ENCODE measurements at regions not wholly inside any gene's neighbourhood (a gene's known extent, or its start where the extent isn't known, plus 50 kb on each side); places are given as distances from the start of the nearest gene placed in this dataset.

DNA sequence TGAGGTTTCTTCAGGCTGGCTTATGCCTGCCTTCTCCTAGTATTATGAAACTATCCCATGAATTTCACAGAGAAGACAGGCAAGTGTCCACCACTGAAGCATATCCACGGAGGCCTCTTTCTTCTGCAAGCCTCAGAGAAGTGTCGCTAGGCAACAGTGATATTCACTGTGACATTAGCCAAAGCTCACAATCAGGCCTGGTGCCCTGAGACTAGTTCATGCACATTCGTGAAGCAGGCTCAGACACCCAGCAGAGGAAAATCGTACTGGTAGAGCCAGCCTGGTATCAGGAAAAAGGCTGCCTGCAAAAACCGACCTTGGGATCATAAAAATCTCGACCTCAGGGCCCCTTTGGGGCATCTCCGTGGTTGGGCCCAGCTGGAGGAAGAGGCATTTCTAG lies 573.1 kb upstream of the TSPY4 start:
- no peaks in the 10 kb centered on the region for H3K9me3 ChIP-seq
- DNase-seq (no peak), ATAC-seq (no peak)
- no peak overlapping the region for H3K27ac ChIP-seq
- intact Hi-C loops (cut with DNase I), result no loop called here
- no peaks in the 10 kb centered on the region for H3K36me3 ChIP-seq
- no peak overlapping the region for H3K4me3 ChIP-seq
- H3K4me1 ChIP-seq, result no peaks in the 10 kb centered on the region
- no peak for TF ChIP-seq CTCF (IDR thresholded peaks at IDR 0.05)
- H3K27me3 ChIP-seq (ENCODE audit: low read depth), result no peaks in the 10 kb centered on the region

DNA sequence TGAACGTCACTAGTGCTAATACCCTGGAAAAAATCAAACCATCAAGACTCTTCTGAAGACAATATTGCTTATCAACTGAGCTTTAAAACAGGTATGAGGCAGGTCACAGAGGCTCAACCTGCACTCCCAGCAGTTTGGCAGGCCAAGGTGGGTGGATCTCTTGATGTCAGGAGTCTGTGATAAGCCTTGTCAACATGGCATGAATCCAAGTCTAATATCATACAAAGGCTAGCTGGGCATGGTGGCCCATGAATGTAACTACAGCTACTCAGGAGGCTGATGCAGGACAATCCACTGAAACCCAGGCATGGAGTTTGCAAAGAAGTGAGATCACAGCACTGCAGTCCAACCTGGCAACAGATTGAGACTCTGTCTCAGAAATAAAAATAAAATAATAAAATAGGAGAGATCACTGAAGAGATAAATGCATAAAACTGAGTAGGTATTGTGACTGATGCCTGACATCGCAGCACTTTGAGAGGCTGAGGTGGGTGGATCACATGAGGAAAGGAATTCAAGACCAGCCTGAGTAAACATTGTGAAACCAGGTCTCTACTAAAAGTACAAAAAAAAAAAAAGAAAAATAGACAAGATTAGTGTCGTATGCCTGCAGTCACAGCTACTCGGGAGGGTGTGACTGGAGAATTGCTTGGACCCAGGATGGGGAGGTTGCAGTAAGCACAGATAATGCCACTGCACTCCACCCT lies 555.9 kb upstream of the TSPY4 start:
- no peaks in the 10 kb centered on the region for H3K4me1 ChIP-seq
- intact Hi-C loops (cut with DNase I), result no loop called here
- ATAC-seq (no peak), DNase-seq (no peak)
- H3K36me3 ChIP-seq, result no peaks in the 10 kb centered on the region
- no peaks in the 10 kb centered on the region for H3K27me3 ChIP-seq (ENCODE audit: low read depth)
- no peak overlapping the region for H3K4me3 ChIP-seq
- no peaks in the 10 kb centered on the region for H3K9me3 ChIP-seq
- no peak for TF ChIP-seq CTCF (IDR thresholded peaks at IDR 0.05)
- H3K27ac ChIP-seq, result no peak overlapping the region

GRCh38 chrY:8794561-8794960 lies 542.7 kb upstream of the TSPY4 start:
- intact Hi-C loops (cut with DNase I), result no loop called here
- no peak for TF ChIP-seq CTCF (IDR thresholded peaks at IDR 0.05)

DNA sequence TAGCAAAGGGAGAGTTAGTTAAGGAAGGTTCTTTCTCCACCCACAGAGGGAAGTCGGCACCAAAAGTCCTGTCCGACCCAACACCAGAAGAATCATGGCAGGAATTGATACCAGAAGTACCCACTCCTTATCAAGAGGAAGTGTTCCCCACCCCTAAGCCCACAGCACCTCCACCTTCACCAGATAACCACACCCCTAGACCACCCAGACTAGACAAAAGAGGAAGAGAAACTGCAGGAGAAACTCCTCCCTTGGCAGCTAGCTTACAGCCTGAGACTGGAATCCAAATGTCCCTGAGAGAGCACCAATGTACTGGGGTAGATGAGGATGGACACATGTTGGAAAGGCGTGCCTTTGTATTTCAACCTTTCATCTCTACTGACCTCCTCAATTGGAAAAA lies 532.9 kb upstream of the TSPY4 start:
- Histone ChIP-seq H3K4me1 (no peaks in the 10 kb centered on the region), H3K4me3 (no peak overlapping the region), H3K36me3 (no peaks in the 10 kb centered on the region), H3K27me3 (ENCODE audit: low read depth) (no peaks in the 10 kb centered on the region), H3K9me3 (no peaks in the 10 kb centered on the region), H3K27ac (no peak overlapping the region)
- no peak for DNase-seq
- TF ChIP-seq CTCF (IDR thresholded peaks at IDR 0.05), result no peak
- intact Hi-C loops (cut with DNase I), result no loop called here
- no peak for ATAC-seq

More at GRCh38 chrY:8794561-8794960, 542.7 kb upstream of the TSPY4 start:
- H3K4me1 ChIP-seq, result no peaks in the 10 kb centered on the region
- no peak overlapping the region for H3K27ac ChIP-seq
- no peaks in the 10 kb centered on the region for H3K27me3 ChIP-seq (ENCODE audit: low read depth)
- no peak for DNase-seq
- H3K9me3 ChIP-seq, result no peaks in the 10 kb centered on the region
- no peaks in the 10 kb centered on the region for H3K36me3 ChIP-seq
- ATAC-seq, result no peak
- H3K4me3 ChIP-seq, result no peak overlapping the region

GRCh38 chrY:8807648-8808408 lies 529.4 kb upstream of the TSPY4 start:
- TF ChIP-seq CTCF (IDR thresholded peaks at IDR 0.05), result no peak
- intact Hi-C loops (cut with DNase I), result no loop called here
- H3K4me3 ChIP-seq, result no peak overlapping the region
- no peaks in the 10 kb centered on the region for H3K36me3 ChIP-seq
- no peak for DNase-seq
- ATAC-seq, result peak in 1 of 2 donors; percentile 56
- H3K27me3 ChIP-seq (ENCODE audit: low read depth), result no peaks in the 10 kb centered on the region
- H3K4me1 ChIP-seq, result no peaks in the 10 kb centered on the region
- H3K9me3 ChIP-seq, result no peaks in the 10 kb centered on the region
- no peak overlapping the region for H3K27ac ChIP-seq
